Muscle of leg (tissue), 3 donors: ENCODE measurements at regions not wholly inside any gene's neighbourhood (a gene's known extent, or its start where the extent isn't known, plus 50 kb on each side); places are given as distances from the start of the nearest gene placed in this dataset.
A peak's percentile ranks its signal among the peaks of the same experiment; 100 is the strongest.

ENCODE experiments used
- DNase-seq: peaks from one replicate; pipeline ENCODE4 v3.0.0; 2013
- H3K27ac ChIP-seq: one replicate; pipeline ENCODE4 v1.5.1; 2013; ENCODE audit warnings: mild to moderate bottlenecking, low read length, control low read depth
- H3K27me3 ChIP-seq: one replicate; pipeline ENCODE4 v1.6.1; 2013; ENCODE audit warnings: low read length; ENCODE audit not compliant: control insufficient read depth, insufficient read depth
- H3K36me3 ChIP-seq: one replicate; pipeline ENCODE4 v1.6.1; 2013; ENCODE audit warnings: low read length; ENCODE audit not compliant: control insufficient read depth, insufficient read depth
- H3K4me1 ChIP-seq: one replicate; pipeline ENCODE4 v1.6.1; 2013; ENCODE audit warnings: low read length; ENCODE audit not compliant: control insufficient read depth, insufficient read depth
- H3K4me3 ChIP-seq: one replicate; pipeline ENCODE4 v1.5.1; 2013; ENCODE audit warnings: low read length, control low read depth
- H3K9me3 ChIP-seq: replicated peaks from 2 replicates; pipeline ENCODE4 v1.6.1; 2013; ENCODE audit warnings: low read depth, low read length; ENCODE audit not compliant: control insufficient read depth
- WGBS: methylation state at CpG from one replicate; pipeline ENCODE4 v1.1.5; 2013; ENCODE audit warnings: missing lambda C conversion rate; ENCODE audit not compliant: insufficient coverage; 5-methylcytosine and 5-hydroxymethylcytosine counted together

DNA sequence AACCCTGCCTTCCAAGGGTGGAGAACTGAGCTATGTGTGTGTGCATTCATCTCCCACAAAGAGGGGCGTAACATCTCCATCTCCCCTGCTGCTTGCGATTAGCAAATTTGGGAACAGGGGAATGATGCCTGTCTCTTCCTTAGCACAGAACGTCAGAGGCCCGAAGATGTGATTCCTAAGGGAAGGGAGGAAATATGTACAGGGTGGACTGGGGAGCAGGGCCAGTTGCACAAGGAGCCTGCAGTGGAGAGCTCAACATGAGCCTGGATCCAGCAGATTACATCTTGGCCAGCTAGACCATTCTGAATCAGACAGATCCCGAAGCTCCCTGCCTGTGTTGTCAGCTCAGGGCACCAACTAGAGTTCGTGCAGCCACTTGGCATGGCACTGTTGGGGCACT lies 118.1 kb downstream of the NGF start:
- 46% methylated on average over 5 of the region's 6 CpGs for WGBS
- Histone ChIP-seq H3K27me3 (no peaks in the 10 kb centered on the region), H3K27ac (no peak overlapping the region), H3K9me3 (no peaks in the 10 kb centered on the region), H3K36me3 (no peaks in the 10 kb centered on the region), H3K4me1 (no peaks in the 10 kb centered on the region), H3K4me3 (no peak overlapping the region)
- DNase-seq: peak; percentile 12

DNA sequence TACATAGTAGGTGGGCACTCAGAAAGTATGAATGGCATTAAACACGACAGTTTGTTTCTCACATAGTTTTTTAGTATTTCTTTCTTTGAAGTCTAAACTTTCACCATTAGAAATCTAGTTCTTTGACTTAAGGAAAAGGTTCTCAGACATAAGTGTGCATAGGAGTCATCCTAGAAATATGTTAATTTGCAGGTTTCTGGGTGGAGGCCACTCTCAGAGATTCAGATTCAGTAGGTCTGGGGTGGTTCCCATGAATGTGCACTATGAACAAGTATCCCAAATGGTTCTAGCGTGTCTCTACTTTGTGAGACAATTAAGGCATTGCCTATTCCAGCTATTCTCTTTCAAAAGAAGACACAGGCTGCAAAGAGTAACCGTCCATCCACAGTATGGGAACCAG lies 119.3 kb downstream of the NGF start:
- DNase-seq: no peak
- Histone ChIP-seq H3K4me1 (no peaks in the 10 kb centered on the region), H3K4me3 (no peak overlapping the region), H3K27me3 (no peaks in the 10 kb centered on the region), H3K36me3 (no peaks in the 10 kb centered on the region), H3K27ac (no peak overlapping the region), H3K9me3 (no peaks in the 10 kb centered on the region)
- WGBS: 100% methylated on average over 2 of the region's 3 CpGs

DNA sequence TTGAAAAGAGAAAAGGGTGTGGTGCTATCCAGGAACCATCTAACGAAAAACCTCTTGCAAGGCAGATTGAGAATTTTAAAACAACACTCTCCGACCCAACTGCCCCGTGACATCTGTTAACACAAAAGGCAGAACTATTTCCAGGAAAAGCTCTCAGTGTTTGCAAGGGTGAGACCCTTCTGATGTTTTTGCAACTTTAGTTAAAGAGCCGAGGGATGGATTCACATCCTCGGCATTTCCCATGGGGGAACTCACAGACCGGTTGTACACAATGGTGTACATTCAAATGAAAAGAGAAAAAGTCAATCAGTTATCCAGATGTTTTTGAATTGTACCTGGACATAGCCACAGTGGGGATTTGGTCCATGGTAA lies 120.0 kb downstream of the NGF start:
- DNase-seq: peak; percentile 23
- no peak overlapping the region for H3K4me3 ChIP-seq
- no peaks in the 10 kb centered on the region for H3K4me1 ChIP-seq
- no peak overlapping the region for H3K27ac ChIP-seq
- no peaks in the 10 kb centered on the region for H3K9me3 ChIP-seq
- 36% methylated on average over 4 of the region's 6 CpGs for WGBS
- H3K36me3 ChIP-seq: no peaks in the 10 kb centered on the region
- no peaks in the 10 kb centered on the region for H3K27me3 ChIP-seq

DNA sequence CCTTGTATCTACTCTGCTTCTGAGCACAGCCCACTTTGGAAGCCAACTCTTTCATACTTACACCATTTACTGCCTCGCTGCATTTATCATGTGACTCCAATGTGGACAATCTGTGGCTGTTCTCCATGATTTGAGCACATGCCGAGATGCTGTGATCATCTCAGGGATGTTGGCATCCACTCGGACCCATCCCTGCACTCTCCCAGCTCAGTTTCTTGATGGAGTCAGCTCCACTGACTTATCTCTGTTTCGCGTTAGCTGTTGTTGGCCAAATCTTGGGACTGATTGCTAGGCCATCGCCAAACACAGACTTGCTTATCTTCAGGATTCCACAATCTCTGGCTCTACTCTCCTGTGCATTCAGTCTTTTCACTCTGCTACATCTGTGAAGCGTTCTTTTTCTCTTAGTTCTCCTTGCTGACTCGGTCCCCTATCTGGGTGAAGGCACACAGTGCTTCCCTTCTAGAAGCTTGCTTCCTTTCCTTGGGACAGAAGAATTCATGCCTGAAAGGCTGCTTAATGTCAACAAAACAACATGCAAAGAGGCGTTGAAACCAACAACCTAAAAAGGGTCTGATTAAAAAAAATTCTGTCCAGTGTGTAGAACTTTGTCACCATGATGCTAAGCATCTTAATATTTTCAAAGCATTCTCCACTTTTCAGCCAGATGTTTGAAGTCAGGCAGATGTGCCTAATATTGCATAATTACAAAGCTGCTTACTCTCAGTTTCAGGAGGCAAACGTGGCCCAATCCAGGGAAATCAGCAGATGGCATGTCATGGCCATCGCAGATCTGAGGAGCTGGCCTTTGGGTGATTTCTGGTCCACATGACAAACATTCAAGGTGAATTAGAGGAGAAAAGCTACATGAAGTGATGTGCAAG lies 120.7 kb downstream of the NGF start:
- no peak overlapping the region for H3K4me3 ChIP-seq
- H3K36me3 ChIP-seq: no peaks in the 10 kb centered on the region
- H3K4me1 ChIP-seq: no peaks in the 10 kb centered on the region
- H3K27me3 ChIP-seq: no peaks in the 10 kb centered on the region
- H3K27ac ChIP-seq: no peak overlapping the region
- WGBS: 94% methylated on average over 7 of the region's 11 CpGs
- no peak for DNase-seq
- H3K9me3 ChIP-seq: no peaks in the 10 kb centered on the region

DNA sequence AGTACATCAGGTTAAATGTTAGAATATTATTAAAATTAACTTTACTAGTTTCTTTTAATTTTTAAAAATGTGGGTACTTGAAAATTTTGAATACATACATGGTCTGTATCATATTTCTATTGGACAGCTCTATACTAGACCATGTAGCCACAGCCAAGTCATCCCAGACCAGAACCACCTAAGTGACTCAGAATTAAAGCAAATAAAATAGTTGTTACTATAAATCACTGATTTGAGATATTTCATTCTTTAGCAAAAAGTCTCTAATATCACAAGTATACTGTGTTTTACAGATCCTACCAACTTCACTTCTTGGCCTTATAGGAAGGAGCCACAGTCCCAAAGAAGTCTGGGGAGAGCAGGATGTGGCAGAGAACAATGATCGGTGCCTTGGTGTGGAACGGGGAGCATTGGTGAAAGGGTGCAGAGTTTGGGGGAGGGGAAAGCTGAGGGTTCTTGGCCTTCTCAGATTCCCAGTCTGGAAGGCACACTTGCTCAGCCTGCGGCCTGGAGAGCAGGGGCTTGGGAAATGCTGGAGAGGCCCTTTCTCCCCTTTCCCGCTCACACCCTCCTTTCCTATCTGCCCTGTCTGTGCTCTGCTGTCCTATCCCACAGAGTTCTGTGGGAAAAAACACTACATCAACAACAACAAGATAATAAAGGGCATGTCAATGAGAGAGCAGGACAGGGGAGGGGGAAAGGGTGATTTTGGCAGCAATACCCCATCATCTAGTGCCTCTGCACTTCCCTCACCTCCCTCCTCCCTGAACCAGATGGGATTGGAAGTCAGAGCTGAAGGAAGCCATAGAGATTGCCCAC lies 122.1 kb downstream of the NGF start:
- Histone ChIP-seq H3K4me3 (no peak overlapping the region), H3K36me3 (no peaks in the 10 kb centered on the region), H3K27ac (no peak overlapping the region), H3K27me3 (no peaks in the 10 kb centered on the region), H3K9me3 (no peaks in the 10 kb centered on the region), H3K4me1 (peaks cover 2% of the 10 kb centered on the region)
- no peak for DNase-seq
- 80% methylated on average over 1 of the region's 4 CpGs for WGBS

DNA sequence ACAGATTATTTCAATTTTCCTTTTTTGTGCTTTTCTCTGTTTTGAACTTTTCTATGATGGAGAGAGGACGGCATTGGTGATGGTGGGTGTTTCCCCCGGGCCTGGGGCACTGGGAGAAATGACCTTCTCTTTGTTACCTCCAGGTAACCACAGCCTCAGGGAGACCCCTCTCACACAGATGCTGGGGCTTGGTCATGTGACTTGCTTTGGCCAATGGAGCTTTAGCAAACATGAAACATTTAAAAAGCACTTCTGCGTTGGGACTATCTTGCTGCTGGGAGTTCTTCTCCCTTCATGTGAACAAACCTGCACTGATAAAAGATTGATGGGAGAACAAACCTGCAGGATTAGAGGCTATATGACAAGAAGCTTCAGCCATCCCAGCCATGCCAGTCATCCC lies 122.9 kb downstream of the NGF start:
- H3K36me3 ChIP-seq: no peaks in the 10 kb centered on the region
- H3K9me3 ChIP-seq: no peaks in the 10 kb centered on the region
- DNase-seq: no peak
- H3K4me1 ChIP-seq: peaks cover 2% of the 10 kb centered on the region
- H3K4me3 ChIP-seq: no peak overlapping the region
- H3K27me3 ChIP-seq: no peaks in the 10 kb centered on the region
- 100% methylated on average over 1 of the region's 3 CpGs for WGBS
- no peak overlapping the region for H3K27ac ChIP-seq

DNA sequence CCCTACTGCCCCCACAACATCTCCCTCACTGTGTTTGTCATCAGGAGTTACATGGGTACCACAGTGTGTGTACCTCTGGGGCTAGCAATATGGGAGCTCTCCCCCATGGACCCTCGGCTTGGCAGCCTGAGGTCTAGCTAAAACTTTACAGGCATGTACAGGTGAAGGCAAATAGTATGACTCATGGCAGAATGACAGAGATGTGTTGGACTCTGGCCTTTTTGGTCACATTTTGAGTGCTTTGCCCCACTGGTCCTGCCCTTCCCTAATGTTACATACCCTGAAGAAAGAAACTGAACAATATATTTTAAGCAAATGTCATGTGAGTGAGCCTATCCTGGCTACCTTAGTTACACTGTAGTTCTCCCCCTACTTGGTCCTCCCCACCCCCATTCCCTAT lies 124.0 kb downstream of the NGF start:
- Histone ChIP-seq H3K27me3 (no peaks in the 10 kb centered on the region), H3K4me3 (no peak overlapping the region), H3K9me3 (no peaks in the 10 kb centered on the region), H3K27ac (no peak overlapping the region), H3K36me3 (no peaks in the 10 kb centered on the region), H3K4me1 (peaks cover 2% of the 10 kb centered on the region)
- WGBS: 86% methylated on average over 1 of the region's 1 CpG
- no peak for DNase-seq

DNA sequence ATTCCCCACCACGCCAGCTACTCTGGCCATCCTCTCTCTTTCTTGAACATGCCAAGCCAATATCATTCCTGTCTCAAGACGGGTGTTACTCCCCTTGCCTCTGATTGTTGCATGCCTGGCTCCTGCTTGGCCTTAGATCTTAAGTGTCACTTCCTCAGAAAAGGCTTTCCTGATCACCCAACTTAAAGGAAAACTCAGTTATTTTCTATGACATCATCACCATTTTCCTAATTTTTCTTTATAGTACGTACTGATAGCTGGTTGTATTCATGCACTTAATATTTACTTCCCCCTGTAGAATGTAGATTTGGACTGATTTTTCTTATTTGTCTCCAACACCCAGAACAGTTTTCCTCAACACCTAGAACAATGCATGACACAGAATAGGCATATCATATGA lies 123.8 kb upstream of the TSPAN2 start:
- H3K4me1 ChIP-seq: peaks cover 2% of the 10 kb centered on the region
- H3K27ac ChIP-seq: no peak overlapping the region
- H3K4me3 ChIP-seq: no peak overlapping the region
- 84% methylated on average over 2 of the region's 3 CpGs for WGBS
- no peak for DNase-seq
- no peaks in the 10 kb centered on the region for H3K9me3 ChIP-seq
- H3K27me3 ChIP-seq: no peaks in the 10 kb centered on the region
- no peaks in the 10 kb centered on the region for H3K36me3 ChIP-seq

DNA sequence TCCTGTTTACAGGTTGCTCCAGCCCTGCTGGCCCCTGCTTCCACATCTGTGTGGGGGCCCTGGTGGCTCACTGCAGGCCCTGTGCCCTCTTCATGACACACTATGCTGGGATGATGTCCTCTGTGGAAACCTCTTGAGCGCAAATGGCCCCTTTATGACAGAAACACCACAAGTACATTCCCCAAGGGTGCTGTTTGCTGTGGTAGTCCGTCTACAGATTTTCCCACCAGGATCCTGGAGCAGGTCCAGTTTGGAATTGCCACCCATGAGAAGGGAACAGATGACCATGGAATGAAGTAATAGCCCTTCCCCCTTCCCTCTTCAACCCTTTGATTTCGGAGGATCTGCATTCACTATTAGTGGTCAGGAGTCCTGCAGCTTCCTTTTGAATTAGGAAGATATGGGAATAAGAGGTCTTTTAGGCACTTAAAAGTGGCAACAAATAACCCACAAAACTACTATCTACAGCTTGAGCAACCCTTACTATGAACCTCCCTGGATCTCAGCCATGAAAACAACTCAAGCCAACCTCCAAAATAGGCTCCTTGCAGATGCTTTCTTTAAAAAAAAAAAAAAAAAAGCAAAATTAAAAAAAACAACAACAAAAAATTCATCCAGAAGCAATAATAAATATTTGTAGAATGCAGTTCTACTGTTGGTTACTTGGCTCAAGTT lies 121.9 kb upstream of the TSPAN2 start:
- Histone ChIP-seq H3K4me3 (no peak overlapping the region), H3K36me3 (no peaks in the 10 kb centered on the region), H3K27ac (no peak overlapping the region), H3K9me3 (no peaks in the 10 kb centered on the region), H3K4me1 (peaks cover 2% of the 10 kb centered on the region), H3K27me3 (no peaks in the 10 kb centered on the region)
- WGBS: no CpG with 5 or more reads among the region's 3 CpGs
- DNase-seq: no peak

DNA sequence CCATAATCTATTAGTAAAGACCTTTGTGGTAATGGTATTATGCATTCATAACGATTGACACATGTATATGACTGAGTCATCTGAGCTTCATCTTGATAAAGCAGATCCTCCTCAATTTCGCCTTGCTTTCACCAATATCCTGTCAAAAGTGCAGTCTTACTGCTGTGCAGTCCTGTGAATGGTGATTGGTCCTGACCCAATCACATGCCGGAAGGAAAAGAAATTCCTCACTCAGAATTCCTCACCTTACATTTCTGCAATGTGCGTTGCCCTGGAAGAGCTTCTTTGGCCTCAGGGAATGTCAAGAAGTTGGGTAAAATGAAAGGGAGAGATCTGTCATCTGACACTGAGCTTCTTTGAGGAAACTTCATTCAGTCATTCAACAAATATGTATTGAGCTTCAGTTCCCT lies 121.0 kb upstream of the TSPAN2 start:
- WGBS: 100% methylated on average over 1 of the region's 4 CpGs
- peaks cover 2% of the 10 kb centered on the region for H3K4me1 ChIP-seq
- no peaks in the 10 kb centered on the region for H3K36me3 ChIP-seq
- no peak for DNase-seq
- H3K4me3 ChIP-seq: no peak overlapping the region
- no peak overlapping the region for H3K27ac ChIP-seq
- no peaks in the 10 kb centered on the region for H3K9me3 ChIP-seq
- no peaks in the 10 kb centered on the region for H3K27me3 ChIP-seq
